ENCODE measurements at regions not wholly inside any gene's neighbourhood (a gene's known extent, or its start where the extent isn't known, plus 50 kb on each side); places are given as distances from the start of the nearest gene placed in this dataset.
"Not testable (repeated sequence)": the region's sequence is repeated elsewhere in the genome, so short reads cannot be mapped to it uniquely, and the experiment has no call there.

DNA sequence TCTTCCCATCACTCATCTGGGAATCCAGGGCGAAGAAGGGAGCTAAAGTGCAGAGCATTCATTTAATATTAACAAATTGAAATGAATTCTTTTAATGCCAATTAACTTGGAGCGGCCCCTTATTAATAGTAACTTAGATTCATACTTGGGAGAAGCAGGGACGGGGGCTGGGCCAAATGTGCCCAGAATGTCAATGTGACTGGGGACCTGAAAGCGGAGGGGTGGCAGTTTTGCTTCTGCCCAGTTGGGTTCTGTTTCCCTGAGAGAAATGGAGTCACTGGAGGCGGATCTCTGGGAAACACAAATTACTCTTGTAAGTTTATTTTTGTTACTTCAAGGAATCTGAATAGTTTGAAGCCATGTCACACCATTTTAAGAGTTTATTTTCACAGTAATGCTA is 923.7 kb upstream of the DEFB115 start:
- H3K27ac Mint-ChIP-seq (ENCODE audit: unreplicated experiment); H3K9me3 ChIP-seq (ENCODE audit: insufficient read depth, low read depth, low read length); H3K9me3 Mint-ChIP-seq (ENCODE audit: unreplicated experiment); H4K20me1 ChIP-seq (ENCODE audit: insufficient read depth, low read length); H3K9ac ChIP-seq (ENCODE audit: low read length); H3K4me3 ChIP-seq (ENCODE audit: insufficient read depth, low read depth, low read length); H3K79me2 ChIP-seq (ENCODE audit: insufficient read depth, low read length); H2AFZ ChIP-seq (ENCODE audit: low read depth, low read length); H3K4me3 Mint-ChIP-seq (ENCODE audit: unreplicated experiment); H3K36me3 ChIP-seq (ENCODE audit: insufficient read depth, low read length); H3K27ac ChIP-seq (ENCODE audit: low read depth, low read length); H3K36me3 Mint-ChIP-seq (ENCODE audit: low read depth, unreplicated experiment); H3K4me1 ChIP-seq (ENCODE audit: insufficient read depth, low read length); H3K4me2 ChIP-seq (ENCODE audit: low read length); FAIRE-seq; H3K27me3 ChIP-seq (ENCODE audit: insufficient read depth, low read length); H3K4me1 Mint-ChIP-seq (ENCODE audit: low read depth, unreplicated experiment); DNase-seq (ENCODE audit: low read depth); H3K27me3 Mint-ChIP-seq (ENCODE audit: low read depth, unreplicated experiment): not testable (repeated sequence)

GRCh38 chr20:30337556-30337955 is 919.9 kb upstream of the DEFB115 start:
- H3K4me1 Mint-ChIP-seq (ENCODE audit: low read depth, unreplicated experiment); H3K9me3 ChIP-seq (ENCODE audit: insufficient read depth, low read depth, low read length); H3K36me3 Mint-ChIP-seq (ENCODE audit: low read depth, unreplicated experiment); H3K27ac ChIP-seq (ENCODE audit: low read depth, low read length); H3K4me2 ChIP-seq (ENCODE audit: low read length); H3K4me3 Mint-ChIP-seq (ENCODE audit: unreplicated experiment); H4K20me1 ChIP-seq (ENCODE audit: insufficient read depth, low read length); H3K79me2 ChIP-seq (ENCODE audit: insufficient read depth, low read length); H2AFZ ChIP-seq (ENCODE audit: low read depth, low read length); H3K36me3 ChIP-seq (ENCODE audit: insufficient read depth, low read length); H3K27me3 Mint-ChIP-seq (ENCODE audit: low read depth, unreplicated experiment); H3K9ac ChIP-seq (ENCODE audit: low read length); H3K27me3 ChIP-seq (ENCODE audit: insufficient read depth, low read length); H3K27ac Mint-ChIP-seq (ENCODE audit: unreplicated experiment); H3K9me3 Mint-ChIP-seq (ENCODE audit: unreplicated experiment); H3K4me1 ChIP-seq (ENCODE audit: insufficient read depth, low read length); H3K4me3 ChIP-seq (ENCODE audit: insufficient read depth, low read depth, low read length); FAIRE-seq; DNase-seq (ENCODE audit: low read depth): not testable (repeated sequence)

- not testable (repeated sequence) for H3K36me3 Mint-ChIP-seq (ENCODE audit: low read depth, unreplicated experiment); H3K27me3 ChIP-seq (ENCODE audit: insufficient read depth, low read length); H3K4me3 ChIP-seq (ENCODE audit: insufficient read depth, low read depth, low read length); FAIRE-seq; DNase-seq (ENCODE audit: low read depth); H3K79me2 ChIP-seq (ENCODE audit: insufficient read depth, low read length); H3K27ac Mint-ChIP-seq (ENCODE audit: unreplicated experiment); H3K9me3 Mint-ChIP-seq (ENCODE audit: unreplicated experiment); H3K4me1 ChIP-seq (ENCODE audit: insufficient read depth, low read length); H3K4me2 ChIP-seq (ENCODE audit: low read length); H2AFZ ChIP-seq (ENCODE audit: low read depth, low read length); H3K9me3 ChIP-seq (ENCODE audit: insufficient read depth, low read depth, low read length); H3K4me3 Mint-ChIP-seq (ENCODE audit: unreplicated experiment); H3K9ac ChIP-seq (ENCODE audit: low read length); H3K36me3 ChIP-seq (ENCODE audit: insufficient read depth, low read length); H3K4me1 Mint-ChIP-seq (ENCODE audit: low read depth, unreplicated experiment); H4K20me1 ChIP-seq (ENCODE audit: insufficient read depth, low read length); H3K27me3 Mint-ChIP-seq (ENCODE audit: low read depth, unreplicated experiment); H3K27ac ChIP-seq (ENCODE audit: low read depth, low read length)
Observed at GRCh38 chr20:30348932-30349331, 908.5 kb upstream of the DEFB115 start.

DNA sequence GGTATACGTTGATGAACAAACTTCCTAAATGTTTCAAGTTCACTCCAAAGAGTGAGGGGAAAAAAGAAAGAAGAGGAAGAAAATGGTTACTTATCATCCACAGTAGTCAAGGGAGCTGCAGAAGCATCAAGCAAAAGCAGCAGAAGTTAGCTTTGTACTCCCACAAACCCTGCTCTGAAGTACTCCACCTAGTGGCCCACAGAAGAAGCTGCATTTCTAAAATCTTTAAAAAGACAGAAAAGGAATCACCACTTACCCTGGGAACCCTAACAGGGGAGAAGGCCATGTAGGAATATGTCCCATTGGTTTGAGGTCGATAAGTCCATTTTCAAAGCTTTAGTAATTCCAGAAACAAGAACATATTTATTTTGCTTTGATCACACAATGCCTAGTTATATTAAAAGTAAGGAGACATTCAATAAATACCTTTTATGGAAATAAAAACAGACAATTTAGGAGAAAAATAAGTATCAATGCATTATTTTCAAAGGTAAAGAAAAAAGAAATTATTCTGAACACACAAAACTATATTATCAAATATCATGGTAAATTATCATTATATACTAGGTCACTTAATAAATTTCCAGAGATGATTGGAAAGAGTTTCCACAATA is 900.5 kb upstream of the DEFB115 start:
- H3K36me3 ChIP-seq (ENCODE audit: insufficient read depth, low read length); H2AFZ ChIP-seq (ENCODE audit: low read depth, low read length); H3K4me1 Mint-ChIP-seq (ENCODE audit: low read depth, unreplicated experiment); DNase-seq (ENCODE audit: low read depth); H3K36me3 Mint-ChIP-seq (ENCODE audit: low read depth, unreplicated experiment); H3K27ac Mint-ChIP-seq (ENCODE audit: unreplicated experiment); H3K9me3 ChIP-seq (ENCODE audit: insufficient read depth, low read depth, low read length); H3K9ac ChIP-seq (ENCODE audit: low read length); H3K4me3 Mint-ChIP-seq (ENCODE audit: unreplicated experiment); H3K79me2 ChIP-seq (ENCODE audit: insufficient read depth, low read length); H3K27me3 Mint-ChIP-seq (ENCODE audit: low read depth, unreplicated experiment); FAIRE-seq; H3K4me3 ChIP-seq (ENCODE audit: insufficient read depth, low read depth, low read length); H3K4me1 ChIP-seq (ENCODE audit: insufficient read depth, low read length); H3K4me2 ChIP-seq (ENCODE audit: low read length); H4K20me1 ChIP-seq (ENCODE audit: insufficient read depth, low read length); H3K27ac ChIP-seq (ENCODE audit: low read depth, low read length); H3K9me3 Mint-ChIP-seq (ENCODE audit: unreplicated experiment); H3K27me3 ChIP-seq (ENCODE audit: insufficient read depth, low read length): not testable (repeated sequence)
- peak; percentile 39 for TF ChIP-seq CTCF (IDR thresholded peaks at IDR 0.05; ENCODE audit: insufficient read depth, low read depth, low read length)

- H3K9ac ChIP-seq (ENCODE audit: low read length); H3K9me3 ChIP-seq (ENCODE audit: insufficient read depth, low read depth, low read length); H3K27ac ChIP-seq (ENCODE audit: low read depth, low read length); H3K4me3 Mint-ChIP-seq (ENCODE audit: unreplicated experiment); H4K20me1 ChIP-seq (ENCODE audit: insufficient read depth, low read length); FAIRE-seq; DNase-seq (ENCODE audit: low read depth); H3K27me3 ChIP-seq (ENCODE audit: insufficient read depth, low read length); H3K4me3 ChIP-seq (ENCODE audit: insufficient read depth, low read depth, low read length); H3K79me2 ChIP-seq (ENCODE audit: insufficient read depth, low read length); H3K36me3 ChIP-seq (ENCODE audit: insufficient read depth, low read length); H3K4me2 ChIP-seq (ENCODE audit: low read length); H3K27ac Mint-ChIP-seq (ENCODE audit: unreplicated experiment); H3K9me3 Mint-ChIP-seq (ENCODE audit: unreplicated experiment); H3K4me1 ChIP-seq (ENCODE audit: insufficient read depth, low read length); H3K27me3 Mint-ChIP-seq (ENCODE audit: low read depth, unreplicated experiment); H2AFZ ChIP-seq (ENCODE audit: low read depth, low read length); H3K4me1 Mint-ChIP-seq (ENCODE audit: low read depth, unreplicated experiment); H3K36me3 Mint-ChIP-seq (ENCODE audit: low read depth, unreplicated experiment): not testable (repeated sequence)
Observed at GRCh38 chr20:30361756-30362155, 895.7 kb upstream of the DEFB115 start.

DNA sequence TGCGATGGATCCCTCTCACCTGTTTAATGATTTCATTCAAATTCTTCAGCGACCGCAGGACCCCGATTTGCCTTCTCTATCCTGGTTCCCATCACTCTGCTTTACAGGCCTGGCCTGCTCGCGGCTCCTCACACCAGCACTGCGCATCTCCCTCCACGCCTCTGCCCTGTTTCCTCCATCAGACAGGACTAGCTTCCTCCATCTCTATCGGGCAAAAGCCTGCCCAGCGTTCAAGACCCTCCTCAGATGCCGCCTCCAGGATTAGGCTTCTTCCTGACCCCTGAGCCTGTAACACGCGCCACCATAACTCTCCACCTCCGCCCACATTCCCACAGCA is 881.1 kb upstream of the DEFB115 start:
- H3K4me3 Mint-ChIP-seq (ENCODE audit: unreplicated experiment), result peak overlapping the region; percentile 70
- H3K36me3 ChIP-seq (ENCODE audit: insufficient read depth, low read length); H3K27ac Mint-ChIP-seq (ENCODE audit: unreplicated experiment); H4K20me1 ChIP-seq (ENCODE audit: insufficient read depth, low read length); H3K4me1 Mint-ChIP-seq (ENCODE audit: low read depth, unreplicated experiment); H3K27me3 Mint-ChIP-seq (ENCODE audit: low read depth, unreplicated experiment); DNase-seq (ENCODE audit: low read depth); H3K27ac ChIP-seq (ENCODE audit: low read depth, low read length); H3K4me1 ChIP-seq (ENCODE audit: insufficient read depth, low read length); H3K36me3 Mint-ChIP-seq (ENCODE audit: low read depth, unreplicated experiment); FAIRE-seq; H3K27me3 ChIP-seq (ENCODE audit: insufficient read depth, low read length); H3K9me3 ChIP-seq (ENCODE audit: insufficient read depth, low read depth, low read length); H3K79me2 ChIP-seq (ENCODE audit: insufficient read depth, low read length); H3K9me3 Mint-ChIP-seq (ENCODE audit: unreplicated experiment): not testable (repeated sequence)
- peak overlapping the region; percentile 93 for H3K4me3 ChIP-seq (ENCODE audit: insufficient read depth, low read depth, low read length)
- peak overlapping the region; percentile 86 for H3K4me2 ChIP-seq (ENCODE audit: low read length)
- H3K9ac ChIP-seq (ENCODE audit: low read length), result peak overlapping the region; percentile 45
- H2AFZ ChIP-seq (ENCODE audit: low read depth, low read length), result peak overlapping the region; percentile 96
